KMS-11 (cell line): ENCODE measurements at regions not wholly inside any gene's neighbourhood (a gene's known extent, or its start where the extent isn't known, plus 50 kb on each side); places are given as distances from the start of the nearest gene placed in this dataset.

ENCODE experiments used
- H2AFZ ChIP-seq: fragments of 200-600 bp; sonication (generic); 2 replicates; pipeline ENCODE4 v1.6.1; 2016; ENCODE audit warnings: antibody characterized with exemption, mixed run types, low read depth
- H3K27ac ChIP-seq: fragments of 200-600 bp; sonication (generic); 2 replicates; pipeline ENCODE4 v1.6.1; 2016; ENCODE audit warnings: mild to moderate bottlenecking, mixed run types
- H3K27me3 ChIP-seq: fragments of 200-600 bp; sonication (generic); 2 replicates; pipeline ENCODE4 v1.6.1; 2017; ENCODE audit warnings: mild to moderate bottlenecking, low read depth, mixed run types, moderate library complexity; ENCODE audit not compliant: insufficient read depth
- H3K36me3 ChIP-seq: fragments of 200-600 bp; sonication (generic); 2 replicates; pipeline ENCODE4 v1.6.1; 2017; ENCODE audit warnings: mild to moderate bottlenecking, mixed run types; ENCODE audit not compliant: insufficient read depth
- H3K4me1 ChIP-seq: fragments of 200-600 bp; sonication (generic); 2 replicates; pipeline ENCODE4 v1.6.1; 2016; ENCODE audit warnings: mild to moderate bottlenecking, low read depth, mixed run types; ENCODE audit not compliant: poor library complexity, severe bottlenecking
- H3K4me2 ChIP-seq: fragments of 200-600 bp; sonication (generic); 2 replicates; pipeline ENCODE4 v1.7.0; 2016; ENCODE audit warnings: mild to moderate bottlenecking, mixed run types
- H3K4me3 ChIP-seq: fragments of 200-600 bp; sonication (generic); IDR thresholded peaks from 2 replicates; pipeline ENCODE4 v1.6.1; 2017; ENCODE audit warnings: low read depth, low read length, mixed read lengths; ENCODE audit not compliant: insufficient read depth
- H3K79me2 ChIP-seq: fragments of 200-600 bp; sonication (generic); 2 replicates; pipeline ENCODE4 v1.6.1; 2016; ENCODE audit warnings: low read depth, mixed run types; ENCODE audit not compliant: insufficient read depth
- H3K9ac ChIP-seq: fragments of 200-600 bp; sonication (generic); 2 replicates; pipeline ENCODE4 v1.6.1; 2016; ENCODE audit warnings: mild to moderate bottlenecking, mixed run types
- H4K20me1 ChIP-seq: fragments of 200-600 bp; sonication (generic); 2 replicates; pipeline ENCODE4 v1.6.1; 2016; ENCODE audit warnings: mild to moderate bottlenecking, mixed run types; ENCODE audit not compliant: insufficient read depth
- TF ChIP-seq, protein P1 (sequence below): fragments of 200-600 bp; sonication (generic); conservative IDR thresholded peaks from 2 replicates; pipeline ENCODE4 v1.6.1; 2017; ENCODE audit warnings: low read depth, mild to moderate bottlenecking, antibody characterized with exemption, low read length, moderate library complexity, mixed read lengths

DNA sequence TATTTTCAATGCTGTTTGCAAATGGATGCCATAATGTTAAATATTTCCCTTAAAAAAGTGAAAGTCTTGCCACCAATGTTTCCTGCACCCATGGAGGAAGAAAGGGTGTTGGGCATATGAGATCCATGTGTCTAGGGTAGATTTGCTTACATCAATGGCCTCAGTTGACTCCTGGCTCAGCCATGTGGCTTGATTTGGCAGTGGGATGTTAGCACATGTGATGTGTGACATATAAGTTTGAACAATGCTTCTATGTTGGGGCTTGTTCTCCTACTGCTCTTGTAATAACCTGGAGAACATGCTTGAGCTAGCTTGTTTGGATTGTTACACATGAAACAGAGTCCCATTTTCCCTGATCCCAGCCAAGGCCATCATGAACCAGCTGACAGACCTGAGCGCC, 187.6 kb downstream of the SCP2D1 start:
- H3K4me1 ChIP-seq: no peaks in the 10 kb centered on the region
- no peak overlapping the region for H3K9ac ChIP-seq
- no peak overlapping the region for H3K27ac ChIP-seq
- H4K20me1 ChIP-seq: no peaks in the 10 kb centered on the region
- H3K27me3 ChIP-seq: no peaks in the 10 kb centered on the region
- H3K36me3 ChIP-seq: no peaks in the 10 kb centered on the region
- no peak overlapping the region for H3K4me2 ChIP-seq
- no peak overlapping the region for H3K4me3 ChIP-seq
- no peak overlapping the region for H2AFZ ChIP-seq
- TF ChIP-seq, protein P1, sequence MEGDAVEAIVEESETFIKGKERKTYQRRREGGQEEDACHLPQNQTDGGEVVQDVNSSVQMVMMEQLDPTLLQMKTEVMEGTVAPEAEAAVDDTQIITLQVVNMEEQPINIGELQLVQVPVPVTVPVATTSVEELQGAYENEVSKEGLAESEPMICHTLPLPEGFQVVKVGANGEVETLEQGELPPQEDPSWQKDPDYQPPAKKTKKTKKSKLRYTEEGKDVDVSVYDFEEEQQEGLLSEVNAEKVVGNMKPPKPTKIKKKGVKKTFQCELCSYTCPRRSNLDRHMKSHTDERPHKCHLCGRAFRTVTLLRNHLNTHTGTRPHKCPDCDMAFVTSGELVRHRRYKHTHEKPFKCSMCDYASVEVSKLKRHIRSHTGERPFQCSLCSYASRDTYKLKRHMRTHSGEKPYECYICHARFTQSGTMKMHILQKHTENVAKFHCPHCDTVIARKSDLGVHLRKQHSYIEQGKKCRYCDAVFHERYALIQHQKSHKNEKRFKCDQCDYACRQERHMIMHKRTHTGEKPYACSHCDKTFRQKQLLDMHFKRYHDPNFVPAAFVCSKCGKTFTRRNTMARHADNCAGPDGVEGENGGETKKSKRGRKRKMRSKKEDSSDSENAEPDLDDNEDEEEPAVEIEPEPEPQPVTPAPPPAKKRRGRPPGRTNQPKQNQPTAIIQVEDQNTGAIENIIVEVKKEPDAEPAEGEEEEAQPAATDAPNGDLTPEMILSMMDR: no peak
- no peaks in the 10 kb centered on the region for H3K79me2 ChIP-seq

DNA sequence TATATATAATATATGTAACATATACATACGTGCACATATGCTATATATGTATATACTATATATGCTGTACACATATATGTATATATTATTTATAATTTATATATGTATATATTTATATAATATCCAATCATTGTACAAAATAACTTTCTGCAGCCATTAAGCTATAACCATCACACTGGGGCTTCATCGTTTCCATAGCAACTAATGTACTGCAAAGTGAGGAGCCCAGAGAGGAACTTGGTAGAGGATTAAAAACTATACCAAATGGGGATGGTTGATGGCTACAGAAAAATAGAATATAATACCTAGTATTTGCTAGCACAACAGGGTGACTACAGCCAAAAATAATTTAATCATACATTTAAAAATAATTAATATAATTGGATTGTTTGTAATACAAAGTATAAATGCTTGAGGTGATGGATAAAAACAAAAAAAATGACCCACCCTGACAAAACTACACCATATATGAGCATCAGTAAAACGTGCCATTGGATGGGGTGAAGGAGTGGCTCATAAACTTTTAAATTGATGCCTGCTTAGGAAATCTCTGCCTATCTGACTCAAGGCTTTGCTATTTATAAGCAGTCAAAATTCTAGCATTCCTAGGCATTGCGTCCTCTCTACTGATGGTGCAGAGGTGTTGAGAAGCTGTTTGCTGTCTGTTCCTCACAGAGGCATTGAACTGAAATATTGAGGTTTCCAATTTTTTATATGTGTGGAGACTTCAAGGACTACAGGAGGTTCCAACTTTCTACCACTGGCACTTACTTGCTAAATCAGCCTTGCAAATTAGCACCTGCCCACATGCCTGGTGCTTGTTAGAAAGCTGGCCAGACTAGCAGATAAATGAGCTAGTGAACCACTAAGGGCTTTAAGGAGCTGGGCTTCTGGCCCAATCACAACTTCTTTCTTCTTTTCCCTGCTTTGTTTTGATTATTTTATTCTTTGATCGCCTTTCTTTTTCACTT, 190.1 kb downstream of the SCP2D1 start:
- H3K4me2 ChIP-seq: no peak overlapping the region
- H3K4me3 ChIP-seq: no peak overlapping the region
- H3K4me1 ChIP-seq: no peaks in the 10 kb centered on the region
- H3K27me3 ChIP-seq: no peaks in the 10 kb centered on the region
- no peaks in the 10 kb centered on the region for H3K36me3 ChIP-seq
- H2AFZ ChIP-seq: no peak overlapping the region
- H3K9ac ChIP-seq: no peak overlapping the region
- H3K27ac ChIP-seq: no peak overlapping the region
- no peaks in the 10 kb centered on the region for H3K79me2 ChIP-seq
- H4K20me1 ChIP-seq: no peaks in the 10 kb centered on the region
- TF ChIP-seq, protein P1: no peak

DNA sequence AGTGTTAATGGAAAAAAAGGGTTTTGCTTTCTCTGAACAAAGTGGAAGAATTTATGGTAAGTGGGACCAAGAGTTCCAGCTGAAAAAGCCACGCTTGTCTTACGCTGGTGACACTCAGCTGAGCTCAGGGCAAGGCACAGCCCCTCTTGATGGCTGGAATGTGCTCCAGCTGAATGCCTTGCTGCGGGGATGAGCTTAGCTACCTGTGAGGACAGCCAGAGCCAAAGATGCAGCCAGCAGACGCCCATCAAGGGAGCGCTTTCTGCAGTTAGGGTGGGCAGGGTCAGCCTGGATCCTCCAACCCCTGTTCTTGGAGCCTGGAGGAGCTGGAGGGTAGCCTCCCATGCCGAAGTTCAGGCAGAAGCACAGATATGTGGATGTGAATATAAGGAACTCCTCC, 191.4 kb downstream of the SCP2D1 start:
- no peaks in the 10 kb centered on the region for H3K27me3 ChIP-seq
- TF ChIP-seq, protein P1: no peak
- no peak overlapping the region for H3K27ac ChIP-seq
- no peak overlapping the region for H3K4me3 ChIP-seq
- no peak overlapping the region for H3K4me2 ChIP-seq
- H3K9ac ChIP-seq: no peak overlapping the region
- H4K20me1 ChIP-seq: no peaks in the 10 kb centered on the region
- no peaks in the 10 kb centered on the region for H3K4me1 ChIP-seq
- H3K79me2 ChIP-seq: no peaks in the 10 kb centered on the region
- H3K36me3 ChIP-seq: no peaks in the 10 kb centered on the region
- H2AFZ ChIP-seq: no peak overlapping the region

DNA sequence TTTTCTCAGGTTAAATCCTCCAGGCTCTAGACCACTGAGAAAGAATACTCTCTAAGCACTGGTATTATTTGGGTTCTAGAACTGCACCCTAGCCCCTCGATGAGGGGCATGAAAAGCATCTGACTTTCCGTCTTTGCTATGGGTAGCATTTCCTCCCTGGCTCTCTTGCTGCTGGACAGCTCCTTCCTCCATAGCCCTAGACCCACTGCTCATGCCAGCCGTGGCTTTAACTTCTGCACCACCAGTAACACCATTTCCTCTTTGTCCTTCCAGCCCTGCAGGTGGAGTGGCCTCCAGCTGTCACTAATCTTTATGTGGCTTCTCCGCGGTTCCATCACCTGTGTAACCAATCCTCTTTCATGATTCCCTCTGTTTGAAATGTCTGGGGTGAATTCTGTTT, 194.9 kb downstream of the SCP2D1 start:
- H3K9ac ChIP-seq: no peak overlapping the region
- H2AFZ ChIP-seq: no peak overlapping the region
- no peaks in the 10 kb centered on the region for H3K27me3 ChIP-seq
- H3K4me1 ChIP-seq: no peaks in the 10 kb centered on the region
- no peaks in the 10 kb centered on the region for H3K36me3 ChIP-seq
- no peak overlapping the region for H3K4me2 ChIP-seq
- H3K4me3 ChIP-seq: no peak overlapping the region
- H3K79me2 ChIP-seq: no peaks in the 10 kb centered on the region
- TF ChIP-seq, protein P1: no peak
- no peaks in the 10 kb centered on the region for H4K20me1 ChIP-seq
- H3K27ac ChIP-seq: no peak overlapping the region
